ENCODE measurements at regions not wholly inside any gene's neighbourhood (a gene's known extent, or its start where the extent isn't known, plus 50 kb on each side); places are given as distances from the start of the nearest gene placed in this dataset.

DNA sequence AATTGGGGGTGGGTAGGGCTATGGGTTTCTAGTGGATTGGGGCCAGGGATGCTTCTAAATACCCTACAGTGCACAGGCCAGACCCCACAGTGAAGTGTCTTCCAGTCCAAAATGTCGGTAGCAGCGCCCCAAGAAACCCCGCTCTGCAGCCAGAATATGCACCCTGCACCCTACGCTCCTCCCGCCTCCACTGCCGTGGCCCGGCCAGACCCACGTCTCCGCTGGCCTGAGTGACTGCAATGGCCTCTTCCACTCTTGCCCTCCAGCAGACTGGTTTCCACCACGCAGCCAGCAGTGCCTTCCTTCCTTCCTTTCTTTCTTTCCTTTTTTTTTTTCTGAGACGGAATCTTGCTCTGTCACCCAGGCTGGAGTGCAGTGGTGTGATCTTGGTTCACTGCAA lies 91.4 kb upstream of the TAF1B start:
- TF ChIP-seq, protein P1, sequence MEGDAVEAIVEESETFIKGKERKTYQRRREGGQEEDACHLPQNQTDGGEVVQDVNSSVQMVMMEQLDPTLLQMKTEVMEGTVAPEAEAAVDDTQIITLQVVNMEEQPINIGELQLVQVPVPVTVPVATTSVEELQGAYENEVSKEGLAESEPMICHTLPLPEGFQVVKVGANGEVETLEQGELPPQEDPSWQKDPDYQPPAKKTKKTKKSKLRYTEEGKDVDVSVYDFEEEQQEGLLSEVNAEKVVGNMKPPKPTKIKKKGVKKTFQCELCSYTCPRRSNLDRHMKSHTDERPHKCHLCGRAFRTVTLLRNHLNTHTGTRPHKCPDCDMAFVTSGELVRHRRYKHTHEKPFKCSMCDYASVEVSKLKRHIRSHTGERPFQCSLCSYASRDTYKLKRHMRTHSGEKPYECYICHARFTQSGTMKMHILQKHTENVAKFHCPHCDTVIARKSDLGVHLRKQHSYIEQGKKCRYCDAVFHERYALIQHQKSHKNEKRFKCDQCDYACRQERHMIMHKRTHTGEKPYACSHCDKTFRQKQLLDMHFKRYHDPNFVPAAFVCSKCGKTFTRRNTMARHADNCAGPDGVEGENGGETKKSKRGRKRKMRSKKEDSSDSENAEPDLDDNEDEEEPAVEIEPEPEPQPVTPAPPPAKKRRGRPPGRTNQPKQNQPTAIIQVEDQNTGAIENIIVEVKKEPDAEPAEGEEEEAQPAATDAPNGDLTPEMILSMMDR (conservative IDR thresholded peaks at IDR 0.05; ENCODE audit: low read depth, low read length) = no peak
- no peak for TF ChIP-seq EZH2 (IDR thresholded peaks at IDR 0.05; ENCODE audit: borderline replicate concordance, low read depth, low read length, poor library complexity, severe bottlenecking)

Data from A673 (cell line).